ENCODE measurements at regions not wholly inside any gene's neighbourhood (a gene's known extent, or its start where the extent isn't known, plus 50 kb on each side); places are given as distances from the start of the nearest gene placed in this dataset.
"Not testable (repeated sequence)": the region's sequence is repeated elsewhere in the genome, so short reads cannot be mapped to it uniquely, and the experiment has no call there.

GRCh38 chr4:134708616-134709015, 507.0 kb upstream of the PABPC4L start:
- Histone ChIP-seq H3K4me1 (no peaks in the 10 kb centered on the region), H3K9me3 (peaks cover 0 to 7% (median 0%) of the 10 kb centered on the region in 8 donors), H3K36me3 (no peaks in the 10 kb centered on the region), H3K27me3 (replicated peaks in 1 of 7) (no peaks in the 10 kb centered on the region), H3K27ac (no peak overlapping the region), H3K4me3 (no peak overlapping the region)
- no peak for DNase-seq
- intact Hi-C loops (cut with DNase I; ENCODE audit: low total_unique reads) = no loop called here
- no peak for TF ChIP-seq POLR2AphosphoS5 (IDR thresholded peaks at IDR 0.05)
- no peak for TF ChIP-seq POLR2A (IDR thresholded peaks at IDR 0.05)
- no peak for TF ChIP-seq CTCF (IDR thresholded peaks at IDR 0.05 in 8 of 11, conservative IDR thresholded peaks at IDR 0.05 in 3 of 11)

- 91 to 97% (median 93%) methylated on average over 2 of the region's 2 CpGs for WGBS, 5 donors
- TF ChIP-seq POLR2A (IDR thresholded peaks at IDR 0.05) = no peak
- no peak for TF ChIP-seq POLR2AphosphoS5 (IDR thresholded peaks at IDR 0.05)
- TF ChIP-seq CTCF (IDR thresholded peaks at IDR 0.05 in 8 of 11, conservative IDR thresholded peaks at IDR 0.05 in 3 of 11) = no peak
- peaks cover 0 to 7% (median 0%) of the 10 kb centered on the region in 8 donors for H3K9me3 ChIP-seq
- no peaks in the 10 kb centered on the region for H3K27me3 ChIP-seq (replicated peaks in 1 of 7)
- no peak overlapping the region for H3K27ac ChIP-seq
- H3K4me1 ChIP-seq = no peaks in the 10 kb centered on the region
- intact Hi-C loops (cut with DNase I; ENCODE audit: low total_unique reads) = no loop called here
- no peaks in the 10 kb centered on the region for H3K36me3 ChIP-seq
- no peak overlapping the region for H3K4me3 ChIP-seq
- no peak for DNase-seq
Measured at GRCh38 chr4:134708026-134708425, 506.4 kb upstream of the PABPC4L start.

- Histone ChIP-seq H3K27ac (no peak overlapping the region), H3K27me3 (replicated peaks in 1 of 7) (no peaks in the 10 kb centered on the region), H3K4me3 (no peak overlapping the region), H3K36me3 (no peaks in the 10 kb centered on the region), H3K9me3 (peaks cover 0 to 17% (median 12%) of the 10 kb centered on the region in 8 donors), H3K4me1 (no peaks in the 10 kb centered on the region)
- intact Hi-C loops (cut with DNase I; ENCODE audit: low total_unique reads) = no loop called here
- 62 to 77% (median 67%) methylated on average over 3 of the region's 3 CpGs for WGBS, 5 donors
- TF ChIP-seq POLR2A (IDR thresholded peaks at IDR 0.05) (no peak), POLR2AphosphoS5 (IDR thresholded peaks at IDR 0.05) (no peak), CTCF (IDR thresholded peaks at IDR 0.05 in 8 of 11, conservative IDR thresholded peaks at IDR 0.05 in 3 of 11) (no peak)
- DNase-seq = no peak
Measured at GRCh38 chr4:134702374-134702773, 500.8 kb upstream of the PABPC4L start.

- DNase-seq = no peak
- Histone ChIP-seq H3K9me3 (peaks cover 0 to 17% (median 12%) of the 10 kb centered on the region in 8 donors), H3K4me3 (no peak overlapping the region), H3K4me1 (no peaks in the 10 kb centered on the region), H3K27ac (no peak overlapping the region), H3K36me3 (no peaks in the 10 kb centered on the region), H3K27me3 (replicated peaks in 1 of 7) (no peaks in the 10 kb centered on the region)
- 79 to 92% (median 85%) methylated on average over 4 of the region's 4 CpGs for WGBS, 5 donors
- TF ChIP-seq POLR2A (IDR thresholded peaks at IDR 0.05) (no peak), POLR2AphosphoS5 (IDR thresholded peaks at IDR 0.05) (no peak), CTCF (IDR thresholded peaks at IDR 0.05 in 8 of 11, conservative IDR thresholded peaks at IDR 0.05 in 3 of 11) (no peak)
- intact Hi-C loops (cut with DNase I; ENCODE audit: low total_unique reads) = no loop called here
Measured at GRCh38 chr4:134700251-134700650, 498.7 kb upstream of the PABPC4L start.

- H3K4me1 ChIP-seq; H3K27me3 ChIP-seq (replicated peaks in 1 of 7); H3K36me3 ChIP-seq; H3K4me3 ChIP-seq; H3K27ac ChIP-seq; DNase-seq; intact Hi-C loops (cut with DNase I; ENCODE audit: low total_unique reads): not testable (repeated sequence)
- peaks cover 0 to 17% (median 12%) of the 10 kb centered on the region in 8 donors for H3K9me3 ChIP-seq
- 81 to 94% (median 92%) methylated on average over 4 of the region's 4 CpGs for WGBS, 5 donors
Measured at GRCh38 chr4:134698831-134699230, 497.2 kb upstream of the PABPC4L start.
